HG03097 (cell line): ENCODE measurements at regions not wholly inside any gene's neighbourhood (a gene's known extent, or its start where the extent isn't known, plus 50 kb on each side); places are given as distances from the start of the nearest gene placed in this dataset.

Experiments
- ATAC-seq: cut with Tn5 transposase; IDR thresholded peaks from one replicate; pipeline ENCODE4 v1.9.1; 2021; ENCODE audit not compliant: unreplicated experiment, low FRiP score

- ATAC-seq: no peak
Observed at GRCh38 chr7:46900312-46901263, 681.3 kb downstream of the TNS3 start.

DNA sequence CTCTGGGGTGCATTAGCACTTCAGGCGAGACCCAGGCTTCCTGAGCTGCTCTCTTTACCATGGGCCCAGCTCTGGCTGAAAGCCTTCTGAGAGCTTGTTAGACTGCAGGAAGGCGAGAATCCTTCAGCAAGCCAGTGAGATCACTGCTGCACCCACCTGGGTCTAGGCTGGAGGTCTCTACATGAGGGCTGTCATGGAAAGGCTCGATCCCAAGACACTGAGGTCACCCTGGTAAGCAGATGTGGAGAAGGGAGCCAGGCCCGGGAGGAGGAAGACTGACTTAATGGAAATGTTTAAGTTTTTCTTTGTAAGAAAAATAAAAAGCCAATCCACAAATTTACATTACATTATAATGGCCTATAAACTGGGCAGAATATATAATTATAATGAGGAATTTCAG lies 684.5 kb downstream of the TNS3 start:
- no peak for ATAC-seq

GRCh38 chr7:46886669-46887374 lies 695.1 kb downstream of the TNS3 start:
- ATAC-seq: no peak

- ATAC-seq: no peak
Observed at GRCh38 chr7:46885167-46885566, 696.7 kb downstream of the TNS3 start.

GRCh38 chr7:46881507-46882127 lies 700.3 kb downstream of the TNS3 start:
- no peak for ATAC-seq

DNA sequence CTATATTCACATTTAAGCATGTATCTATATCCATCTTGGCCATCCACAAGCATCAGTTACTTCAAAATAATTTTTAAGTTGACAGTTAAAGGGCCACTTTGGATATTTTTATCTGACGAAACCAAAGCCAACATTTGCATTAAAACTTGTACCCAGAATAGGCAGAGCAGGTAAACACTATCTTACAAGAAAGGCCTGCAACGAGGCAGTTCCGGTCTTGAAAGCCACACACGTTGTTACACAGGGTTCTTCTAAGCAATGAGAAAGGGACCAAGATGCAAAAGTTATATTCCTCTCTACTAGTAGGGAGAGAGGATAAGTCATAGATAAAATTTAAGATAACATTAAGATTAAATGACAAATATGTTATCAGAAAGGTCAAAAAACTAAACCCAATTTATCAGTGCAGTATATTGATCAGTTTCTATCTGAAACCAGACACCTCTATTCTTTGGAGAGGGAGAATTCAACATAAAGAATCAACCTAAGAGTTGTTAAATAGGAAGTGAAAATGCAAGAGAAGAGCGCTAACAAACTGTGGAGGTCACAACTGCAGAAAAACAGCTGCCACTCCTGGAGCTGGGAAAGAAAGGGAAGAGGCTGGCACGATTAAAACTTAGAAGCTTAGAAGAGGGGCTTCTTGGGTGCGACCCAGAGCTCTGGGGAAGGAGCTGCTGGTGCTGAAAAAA lies 701.3 kb downstream of the TNS3 start:
- no peak for ATAC-seq

- ATAC-seq: no peak
Observed at GRCh38 chr7:46879783-46880182, 702.1 kb downstream of the TNS3 start.

DNA sequence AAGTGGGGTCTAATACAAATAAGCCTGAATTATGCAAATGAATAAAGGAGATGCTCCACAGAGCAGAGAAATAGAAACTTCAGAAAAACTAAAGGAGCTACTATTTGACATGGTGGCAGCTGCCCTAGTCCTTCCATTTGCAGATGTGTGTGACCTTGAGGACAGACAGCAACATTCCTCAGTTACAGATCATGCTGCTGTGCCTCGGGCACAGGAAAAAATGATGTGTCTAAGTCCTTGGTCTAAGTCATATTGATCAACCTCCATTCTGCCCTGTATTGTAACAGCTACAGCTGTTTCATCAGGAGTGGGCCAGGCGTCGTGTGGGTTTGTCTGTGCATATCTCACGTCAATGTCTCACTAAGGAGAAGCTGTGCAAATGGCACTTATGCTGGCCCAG lies 710.4 kb downstream of the TNS3 start:
- no peak for ATAC-seq

DNA sequence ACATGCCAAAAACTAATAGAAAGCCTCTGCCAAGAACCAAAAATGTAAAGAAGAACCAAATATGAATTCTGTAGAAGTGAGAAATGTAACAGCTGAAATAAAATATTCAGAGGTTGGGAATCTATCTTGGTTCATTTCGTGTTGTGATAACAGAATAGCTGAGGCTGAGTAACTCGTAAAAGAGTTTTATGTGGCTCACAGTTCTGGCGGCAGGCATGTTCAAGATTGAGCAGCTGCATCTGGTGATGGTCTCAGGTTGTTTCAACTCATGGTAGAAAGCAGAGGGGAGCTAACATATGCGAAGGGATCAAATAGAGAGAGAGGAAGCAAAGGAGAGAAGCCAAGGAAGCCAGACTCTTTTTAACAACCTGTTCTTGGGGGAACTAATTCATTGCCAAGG lies 717.2 kb downstream of the TNS3 start:
- ATAC-seq: no peak

DNA sequence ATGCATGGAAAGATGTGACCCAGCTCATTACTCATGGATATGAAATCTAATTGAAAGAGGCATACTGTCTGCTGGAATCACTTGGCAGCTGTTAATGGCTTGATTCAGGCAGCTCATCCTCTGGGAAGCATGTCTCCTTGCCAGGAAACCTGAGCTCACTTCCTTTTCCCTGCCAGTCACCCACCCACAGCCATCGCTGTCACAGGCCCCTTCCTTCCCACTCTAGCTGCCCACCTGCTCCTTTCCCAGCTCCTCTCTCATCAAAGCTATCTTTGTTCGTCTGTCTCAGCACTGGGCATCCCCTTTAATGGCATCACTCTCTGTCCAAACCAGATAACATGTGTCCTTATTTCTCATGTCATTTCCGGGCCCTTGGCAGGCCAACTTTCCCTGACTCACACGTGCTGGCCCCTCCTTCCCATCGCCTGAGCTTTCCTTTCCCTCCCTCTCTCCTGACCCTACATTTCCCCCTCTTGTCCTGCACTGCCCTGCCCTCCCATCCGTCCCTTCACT lies 721.9 kb downstream of the TNS3 start:
- ATAC-seq: no peak

DNA sequence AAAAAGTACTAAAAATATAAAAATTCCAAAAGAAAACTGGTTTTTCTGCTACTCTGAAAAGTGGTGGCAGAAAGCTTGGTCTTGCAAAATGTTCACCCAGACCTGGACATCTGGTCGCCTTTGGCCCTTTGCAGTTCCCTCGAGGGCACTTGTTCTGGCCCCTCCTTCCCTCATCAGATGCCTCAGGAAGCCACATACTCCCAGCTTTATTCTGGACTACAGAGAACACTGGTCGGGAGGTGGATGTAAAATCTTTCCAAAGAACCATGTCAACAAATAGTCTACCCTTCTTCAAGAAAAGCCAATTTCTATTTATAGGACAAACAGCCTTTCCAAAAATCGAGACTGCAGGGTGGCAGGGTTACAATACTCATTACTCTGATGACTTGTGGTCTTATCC lies 726.1 kb downstream of the TNS3 start:
- no peak for ATAC-seq

DNA sequence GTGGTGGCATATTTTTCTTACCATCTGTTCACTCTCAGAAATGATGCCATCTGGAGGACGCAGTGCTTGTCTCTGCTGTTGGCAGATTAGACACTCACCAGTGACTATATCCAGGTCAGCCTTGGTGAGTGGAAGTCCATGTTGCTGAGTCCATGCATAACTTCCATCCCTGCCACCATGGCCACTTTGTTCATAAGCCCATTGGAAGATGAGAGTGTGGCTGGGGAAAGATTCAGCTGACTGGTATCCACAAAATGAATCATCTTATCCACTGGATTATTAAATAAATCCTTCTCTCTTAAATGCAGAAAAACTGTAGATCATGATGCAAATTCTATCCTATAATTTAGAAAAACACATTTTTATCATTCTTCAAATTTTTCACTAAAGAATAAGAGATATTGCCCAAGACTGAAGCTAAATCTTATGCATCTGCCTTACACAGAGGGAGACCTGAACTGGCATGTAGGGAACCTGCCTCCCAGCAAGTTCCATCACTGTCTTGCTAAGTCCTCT lies 726.9 kb downstream of the TNS3 start:
- no peak for ATAC-seq

DNA sequence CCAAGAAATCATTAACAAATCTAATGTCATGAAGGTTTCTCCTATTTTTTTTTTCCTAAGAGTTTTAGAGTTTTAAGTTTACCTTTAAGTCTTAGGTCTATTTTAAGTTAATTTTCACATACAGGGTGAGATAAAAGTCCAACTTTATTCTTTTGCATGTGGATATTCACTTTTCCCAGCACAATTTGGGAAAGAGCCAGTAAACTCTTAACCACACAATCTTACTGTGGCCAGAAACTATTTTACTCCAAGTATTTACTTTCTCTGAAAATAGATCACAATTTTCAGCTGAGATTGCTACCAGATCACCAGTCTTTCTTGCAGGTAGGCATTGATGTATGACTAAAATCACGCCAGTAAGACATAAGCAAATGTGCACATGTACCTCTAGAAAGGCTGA lies 728.5 kb downstream of the TNS3 start:
- no peak for ATAC-seq

DNA sequence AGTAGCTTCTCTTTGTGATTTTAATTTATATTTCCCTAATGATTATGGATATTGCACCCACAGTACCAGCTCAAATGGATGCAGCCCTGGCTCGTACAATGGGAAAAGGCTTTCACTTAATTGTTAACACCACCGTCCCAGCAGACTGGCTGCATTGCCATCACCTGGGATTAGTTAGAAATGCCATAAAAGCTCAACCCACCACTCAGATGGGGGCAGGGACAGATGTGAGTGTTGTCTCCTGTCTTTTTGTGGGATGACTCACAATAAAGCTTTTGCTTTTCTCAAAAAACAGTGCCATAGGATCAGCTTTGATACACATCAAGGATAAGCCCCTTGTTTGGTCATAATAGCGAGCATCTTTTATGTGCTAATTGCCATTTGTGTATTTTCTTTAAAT lies 729.1 kb downstream of the TNS3 start:
- no peak for ATAC-seq

- no peak for ATAC-seq
Observed at GRCh38 chr7:46850563-46851330, 731.2 kb downstream of the TNS3 start.

- ATAC-seq: no peak
Observed at GRCh38 chr7:46848944-46849343, 733.0 kb downstream of the TNS3 start.

- ATAC-seq: no peak
Observed at GRCh38 chr7:46848311-46848710, 733.6 kb downstream of the TNS3 start.

DNA sequence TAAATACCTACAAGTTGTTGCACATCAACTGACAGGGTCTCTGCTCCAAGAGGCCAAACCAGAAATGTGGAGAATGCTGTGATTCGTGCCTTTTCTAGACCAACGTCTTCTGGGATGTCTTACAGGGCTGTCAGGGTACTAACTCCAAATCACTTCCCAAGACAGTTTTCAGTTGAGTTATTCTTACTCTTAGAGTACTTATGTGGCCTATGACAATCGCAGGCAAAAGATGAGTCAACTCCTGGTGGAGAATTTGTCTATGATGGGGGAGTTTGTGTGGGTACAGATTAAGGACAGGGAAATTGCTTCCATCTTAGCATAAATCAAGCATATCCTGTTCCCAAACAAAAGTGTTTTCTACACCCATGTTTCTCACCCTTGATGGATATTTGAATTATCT lies 734.8 kb downstream of the TNS3 start:
- no peak for ATAC-seq

DNA sequence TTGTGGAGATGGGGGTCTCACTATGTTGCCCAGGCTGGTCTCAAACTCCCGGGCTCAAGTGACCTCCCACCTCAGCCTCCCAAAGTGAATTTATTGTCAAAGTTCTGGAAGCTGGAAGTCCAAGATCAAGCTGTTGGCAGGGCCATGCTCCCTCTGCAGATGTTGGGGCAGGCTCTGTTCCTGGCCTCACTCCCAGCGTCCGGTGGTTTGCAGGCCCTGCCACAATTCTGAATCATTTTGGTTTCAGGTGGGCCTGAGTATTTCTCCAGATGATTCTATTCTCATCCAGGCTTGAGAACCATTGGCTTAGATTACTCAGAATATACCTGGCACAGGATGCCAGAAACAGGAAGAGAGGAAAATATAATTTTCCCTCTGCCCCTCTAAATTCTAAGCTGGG lies 737.4 kb downstream of the TNS3 start:
- ATAC-seq: no peak

DNA sequence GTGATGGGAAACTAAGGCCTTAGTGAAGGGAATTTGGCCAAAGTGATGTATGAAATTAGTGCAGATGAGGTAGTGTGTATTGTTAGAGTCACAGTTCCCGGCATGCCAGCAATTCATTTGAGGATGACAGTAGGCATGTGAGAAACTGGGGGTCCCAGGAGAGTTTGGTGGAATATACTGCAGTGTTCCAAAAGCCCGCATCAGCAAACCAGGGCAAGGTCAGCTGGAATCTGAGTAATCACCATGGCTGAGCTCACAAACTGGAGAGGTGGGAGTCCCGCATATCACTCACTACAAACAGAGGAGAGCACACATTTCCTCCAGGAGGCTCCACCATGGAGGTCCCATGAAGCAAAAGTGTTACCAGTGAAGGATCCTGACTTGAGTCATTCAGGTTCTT lies 740.7 kb downstream of the TNS3 start:
- no peak for ATAC-seq
